GM19351 (cell line): ENCODE measurements at regions not wholly inside any gene's neighbourhood (a gene's known extent, or its start where the extent isn't known, plus 50 kb on each side); places are given as distances from the start of the nearest gene placed in this dataset.
"Not testable (repeated sequence)": the region's sequence is repeated elsewhere in the genome, so short reads cannot be mapped to it uniquely, and the experiment has no call there.

Source experiments
- ATAC-seq: cut with Tn5 transposase; IDR thresholded peaks from one replicate; pipeline ENCODE4 v1.9.1; 2021; ENCODE audit warnings: mild to moderate bottlenecking, moderate library complexity; ENCODE audit not compliant: unreplicated experiment

- no peak for ATAC-seq
Observed at GRCh38 chr9:102032614-102033013, 294.2 kb upstream of the GRIN3A start.

- no peak for ATAC-seq
Observed at GRCh38 chr9:102000956-102001355, 262.5 kb upstream of the GRIN3A start.

GRCh38 chr9:101999441-101999840 is 261.0 kb upstream of the GRIN3A start:
- ATAC-seq, result no peak

GRCh38 chr9:101995231-101995630 is 256.8 kb upstream of the GRIN3A start:
- ATAC-seq, result no peak

- no peak for ATAC-seq
Observed at GRCh38 chr9:101993771-101994170, 255.3 kb upstream of the GRIN3A start.

- ATAC-seq, result no peak
Observed at GRCh38 chr9:101991926-101992325, 253.5 kb upstream of the GRIN3A start.

GRCh38 chr9:101977614-101978210 is 239.3 kb upstream of the GRIN3A start:
- ATAC-seq, result peak; percentile 82

GRCh38 chr9:101970609-101971008 is 232.2 kb upstream of the GRIN3A start:
- ATAC-seq, result no peak

GRCh38 chr9:101968392-101968791 is 229.9 kb upstream of the GRIN3A start:
- ATAC-seq, result no peak

GRCh38 chr9:101966691-101967090 is 228.2 kb upstream of the GRIN3A start:
- no peak for ATAC-seq

- ATAC-seq, result no peak
Observed at GRCh38 chr9:101957705-101958104, 219.3 kb upstream of the GRIN3A start.

GRCh38 chr9:101951598-101951997 is 213.2 kb upstream of the GRIN3A start:
- no peak for ATAC-seq

- no peak for ATAC-seq
Observed at GRCh38 chr9:101931756-101932155, 193.3 kb upstream of the GRIN3A start.

- ATAC-seq, result no peak
Observed at GRCh38 chr9:101930783-101931182, 192.3 kb upstream of the GRIN3A start.

- no peak for ATAC-seq
Observed at GRCh38 chr9:101925498-101925897, 187.1 kb upstream of the GRIN3A start.

- ATAC-seq, result no peak
Observed at GRCh38 chr9:101923451-101923850, 185.0 kb upstream of the GRIN3A start.

- not testable (repeated sequence) for ATAC-seq
Observed at GRCh38 chr9:101916948-101917347, 178.5 kb upstream of the GRIN3A start.

GRCh38 chr9:101915482-101915881 is 177.0 kb upstream of the GRIN3A start:
- ATAC-seq, result no peak

- no peak for ATAC-seq
Observed at GRCh38 chr9:101912698-101913097, 174.3 kb upstream of the GRIN3A start.

GRCh38 chr9:101907466-101907865 is 169.0 kb upstream of the GRIN3A start:
- ATAC-seq, result no peak

- no peak for ATAC-seq
Observed at GRCh38 chr9:101904845-101905244, 166.4 kb upstream of the GRIN3A start.

GRCh38 chr9:101902051-101902450 is 163.6 kb upstream of the GRIN3A start:
- no peak for ATAC-seq

GRCh38 chr9:101897196-101897595 is 158.7 kb upstream of the GRIN3A start:
- no peak for ATAC-seq
